Thoracic aorta (tissue), 2 donors: ENCODE measurements at regions not wholly inside any gene's neighbourhood (a gene's known extent, or its start where the extent isn't known, plus 50 kb on each side); places are given as distances from the start of the nearest gene placed in this dataset.
"Not testable (repeated sequence)": the region's sequence is repeated elsewhere in the genome, so short reads cannot be mapped to it uniquely, and the experiment has no call there.

Experiments used
- ATAC-seq: fragments of 150-250 bp; one replicate; pipeline ENCODE4 v1.8.0; 2017; ENCODE audit warnings: low read depth; ENCODE audit not compliant: insufficient number of reproducible peaks, low FRiP score
- DNase-seq: peaks from one replicate; pipeline ENCODE4 v3.0.0-alpha.2; 2020; ENCODE audit warnings: low spot score
- H3K27ac ChIP-seq, 2 donors: fragments of 200-600 bp; sonication (generic); 1 replicate in 1 of 2; 2 replicates in 1 of 2; pipeline ENCODE4 v1.5.1; 2016; ENCODE audit warnings: mild to moderate bottlenecking in 2 of 2, moderate library complexity in 2 of 2
- H3K27me3 ChIP-seq: fragments of 200-600 bp; sonication (generic); replicated peaks from 2 replicates; pipeline ENCODE4 v1.6.0; 2016; ENCODE audit warnings: mild to moderate bottlenecking; ENCODE audit not compliant: insufficient read depth
- H3K36me3 ChIP-seq: fragments of 200-600 bp; sonication (generic); one replicate; pipeline ENCODE4 v1.5.1; 2016
- H3K4me1 ChIP-seq, 2 donors: fragments of 200-600 bp; sonication (generic); 1 replicate in 1 of 2; 2 replicates in 1 of 2; pipeline versions ENCODE4 v1.5.1 to v1.6.0; 2016; ENCODE audit warnings: low read depth in 2 of 2, mild to moderate bottlenecking in 1 of 2; ENCODE audit not compliant: control insufficient read depth in 1 of 2
- H3K4me3 ChIP-seq: fragments of 200-600 bp; sonication (generic); 2 replicates; pipeline ENCODE4 v1.5.1; 2016; ENCODE audit warnings: mild to moderate bottlenecking
- H3K9me3 ChIP-seq: fragments of 200-600 bp; sonication (generic); 2 replicates; pipeline ENCODE4 v1.5.1; 2016
- CTCF ChIP-seq: fragments of 200-600 bp; sonication (generic); IDR thresholded peaks from one replicate; pipeline ENCODE4 v1.5.1; 2019; ENCODE audit warnings: antibody characterized with exemption

GRCh38 chr20:1754749-1755148, 97.2 kb upstream of the SIRPG start:
- Histone ChIP-seq H3K27me3 (no peaks in the 10 kb centered on the region), H3K27ac (no peak overlapping the region), H3K4me3 (no peak overlapping the region), H3K9me3 (no peaks in the 10 kb centered on the region), H3K36me3 (no peaks in the 10 kb centered on the region), H3K4me1 (no peaks in the 10 kb centered on the region)
- no peak for TF ChIP-seq CTCF
- DNase-seq (no peak), ATAC-seq (no peak)

- no peaks in the 10 kb centered on the region for H3K9me3 ChIP-seq
- H3K4me1 ChIP-seq: no peaks in the 10 kb centered on the region
- no peak for ATAC-seq
- no peaks in the 10 kb centered on the region for H3K36me3 ChIP-seq
- no peak overlapping the region for H3K4me3 ChIP-seq
- H3K27me3 ChIP-seq: no peaks in the 10 kb centered on the region
- H3K27ac ChIP-seq: no peak overlapping the region
- DNase-seq: no peak
- no peak for TF ChIP-seq CTCF
Measured at GRCh38 chr20:1754306-1754705, 96.7 kb upstream of the SIRPG start.

GRCh38 chr20:1752045-1752444, 94.5 kb upstream of the SIRPG start:
- Histone ChIP-seq H3K9me3 (no peaks in the 10 kb centered on the region), H3K36me3 (no peaks in the 10 kb centered on the region), H3K27me3 (no peaks in the 10 kb centered on the region), H3K27ac (no peak overlapping the region), H3K4me1 (no peaks in the 10 kb centered on the region), H3K4me3 (no peak overlapping the region)
- ATAC-seq: no peak
- TF ChIP-seq CTCF: no peak
- DNase-seq: no peak

- H3K9me3 ChIP-seq: no peaks in the 10 kb centered on the region
- H3K27me3 ChIP-seq: no peaks in the 10 kb centered on the region
- H3K27ac ChIP-seq: no peak overlapping the region
- H3K4me1 ChIP-seq: no peaks in the 10 kb centered on the region
- no peaks in the 10 kb centered on the region for H3K36me3 ChIP-seq
- no peak for TF ChIP-seq CTCF
- no peak overlapping the region for H3K4me3 ChIP-seq
- ATAC-seq (no peak), DNase-seq (no peak)
Measured at GRCh38 chr20:1748777-1749176, 91.2 kb upstream of the SIRPG start.

GRCh38 chr20:1747953-1748577, 90.5 kb upstream of the SIRPG start:
- DNase-seq (no peak), ATAC-seq (no peak)
- TF ChIP-seq CTCF: no peak
- Histone ChIP-seq H3K27me3 (no peaks in the 10 kb centered on the region), H3K36me3 (no peaks in the 10 kb centered on the region), H3K4me1 (no peaks in the 10 kb centered on the region), H3K9me3 (no peaks in the 10 kb centered on the region), H3K4me3 (no peak overlapping the region), H3K27ac (no peak overlapping the region)

- H3K4me1 ChIP-seq, ATAC-seq, H3K9me3 ChIP-seq: not testable (repeated sequence)
Measured at GRCh38 chr20:1742049-1742434, 84.5 kb upstream of the SIRPG start.

More at GRCh38 chr20:1742049-1742434, 84.5 kb upstream of the SIRPG start:
- not testable (repeated sequence) for H3K27ac ChIP-seq, DNase-seq, H3K27me3 ChIP-seq, H3K36me3 ChIP-seq, H3K4me3 ChIP-seq
